ENCODE measurements at regions not wholly inside any gene's neighbourhood (a gene's known extent, or its start where the extent isn't known, plus 50 kb on each side); places are given as distances from the start of the nearest gene placed in this dataset.
"Not testable (repeated sequence)": the region's sequence is repeated elsewhere in the genome, so short reads cannot be mapped to it uniquely, and the experiment has no call there.

GRCh38 chr17:52738791-52739190 lies 580.3 kb upstream of the CA10 start:
- no peak for DNase-seq (ENCODE audit: low spot score)

DNA sequence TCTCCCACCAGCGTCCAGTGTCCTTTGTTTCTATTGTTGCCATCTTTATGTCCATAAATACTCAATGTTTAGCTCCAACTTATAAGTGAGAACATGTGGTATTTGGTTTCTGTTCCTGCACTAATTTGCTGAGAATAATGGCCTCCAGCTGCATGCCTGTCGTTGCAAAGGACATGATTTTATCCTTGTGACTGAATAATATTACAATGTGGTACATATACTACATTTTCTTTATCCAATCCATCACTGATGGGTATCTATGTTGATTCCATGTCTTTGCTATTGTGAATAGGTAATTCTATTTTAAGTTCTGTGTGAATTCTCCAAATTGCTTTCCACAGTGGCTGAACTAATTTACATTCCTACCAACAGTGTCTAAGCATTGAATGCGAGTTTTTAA lies 578.6 kb upstream of the CA10 start:
- no peak for DNase-seq (ENCODE audit: low spot score)

DNA sequence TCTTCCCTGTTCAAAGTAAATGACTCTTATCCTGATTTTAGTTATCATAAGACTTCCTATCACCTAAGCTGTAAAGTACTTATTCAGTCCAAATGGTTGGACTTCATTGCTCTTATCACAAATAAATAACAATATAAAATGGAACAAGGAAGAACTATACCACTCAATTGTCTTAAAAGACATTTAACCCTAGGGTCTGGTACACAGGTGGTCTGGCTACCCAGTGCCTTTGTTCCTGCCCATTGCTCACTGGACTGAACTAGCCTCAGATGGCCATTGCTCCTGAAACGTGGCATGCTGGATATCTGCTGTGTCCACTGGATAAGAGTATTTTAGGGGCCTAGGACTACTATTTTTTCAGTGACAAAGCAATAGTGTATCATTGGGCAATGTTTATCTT lies 574.3 kb upstream of the CA10 start:
- no peak for DNase-seq (ENCODE audit: low spot score)

DNA sequence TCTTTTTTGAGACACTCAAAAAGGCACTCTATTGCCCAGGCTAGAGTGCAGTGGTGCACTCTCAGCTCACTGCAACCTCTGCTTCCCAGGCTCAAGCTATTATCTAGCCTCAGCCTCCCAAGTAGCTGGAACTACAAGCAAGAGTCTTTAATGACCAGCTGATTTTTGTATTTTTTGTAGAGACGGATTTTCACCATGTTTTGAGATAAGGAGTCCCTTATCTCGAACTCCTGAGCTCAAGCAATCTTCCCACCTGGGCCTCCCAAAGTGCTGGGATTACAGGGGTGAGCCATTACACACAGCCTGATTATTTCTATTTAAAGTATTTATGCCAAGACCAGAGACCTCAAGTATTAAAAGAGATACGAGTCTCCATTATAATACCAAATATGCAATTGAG lies 566.1 kb upstream of the CA10 start:
- DNase-seq (ENCODE audit: low spot score) = no peak

DNA sequence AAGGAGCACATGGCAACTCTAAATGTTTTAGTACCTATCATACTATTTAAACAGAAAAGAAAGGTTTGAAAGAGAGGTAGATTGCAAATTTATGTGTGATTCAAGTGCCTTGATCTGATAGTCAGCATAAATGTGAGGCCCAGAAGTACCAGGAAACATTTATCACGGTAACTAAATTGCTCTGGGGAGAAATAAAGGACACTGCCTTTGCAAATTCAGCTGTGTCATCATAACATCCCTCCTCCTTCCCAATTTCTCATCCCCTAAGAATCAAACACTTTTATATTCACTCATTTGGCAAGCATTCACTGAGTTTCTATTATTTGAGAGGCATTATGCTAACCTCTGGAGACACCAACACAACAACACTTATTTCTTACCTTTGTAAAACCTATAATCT lies 563.4 kb upstream of the CA10 start:
- no peak for DNase-seq (ENCODE audit: low spot score)

DNA sequence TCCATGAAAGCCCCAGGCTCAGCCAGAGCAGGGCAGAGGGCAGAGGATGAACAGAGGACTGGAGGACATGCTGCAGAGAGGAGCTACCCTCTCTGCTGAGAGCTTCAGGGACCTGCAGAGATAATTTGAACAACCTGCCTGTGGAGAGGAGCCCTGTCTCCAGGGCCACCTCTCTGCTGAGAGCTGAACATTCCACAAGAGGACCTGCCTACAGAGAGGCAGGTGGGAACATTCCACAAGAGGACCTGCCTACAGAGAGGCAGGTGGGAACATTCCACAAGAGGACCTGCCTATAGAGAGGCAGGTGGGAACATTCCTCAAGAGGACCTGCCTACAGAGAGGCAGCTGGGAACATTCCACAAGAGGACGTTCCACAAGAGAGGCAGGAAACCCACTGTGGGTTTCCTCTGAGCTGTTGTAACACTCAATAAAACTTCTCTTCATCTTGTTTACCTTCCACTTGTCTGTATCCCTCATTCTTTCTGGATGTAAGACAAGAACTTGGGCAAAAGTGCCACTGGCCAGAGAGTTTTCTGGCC lies 551.9 kb upstream of the CA10 start:
- DNase-seq (ENCODE audit: low spot score) = no peak

GRCh38 chr17:52709724-52710123 lies 551.2 kb upstream of the CA10 start:
- no peak for DNase-seq (ENCODE audit: low spot score)

DNA sequence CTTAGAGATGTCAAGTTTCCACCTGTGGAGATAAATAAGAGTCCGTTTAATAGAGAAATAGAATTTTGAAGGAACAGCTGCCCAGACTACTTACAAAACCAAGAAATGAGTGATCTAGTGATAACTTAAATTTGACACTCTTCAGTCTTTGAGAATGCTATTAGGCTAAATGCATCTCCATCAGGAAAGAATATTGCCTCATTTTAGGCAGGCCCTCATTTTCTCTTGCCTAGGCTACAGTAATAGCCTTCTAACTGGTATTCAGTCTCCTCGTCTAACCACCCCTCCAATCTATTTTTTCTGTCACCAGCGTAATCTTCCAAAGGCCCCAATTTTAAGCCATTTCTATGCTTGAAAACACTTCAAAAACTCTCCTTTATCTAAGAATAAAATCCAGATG lies 537.8 kb upstream of the CA10 start:
- DNase-seq (ENCODE audit: low spot score) = no peak

DNA sequence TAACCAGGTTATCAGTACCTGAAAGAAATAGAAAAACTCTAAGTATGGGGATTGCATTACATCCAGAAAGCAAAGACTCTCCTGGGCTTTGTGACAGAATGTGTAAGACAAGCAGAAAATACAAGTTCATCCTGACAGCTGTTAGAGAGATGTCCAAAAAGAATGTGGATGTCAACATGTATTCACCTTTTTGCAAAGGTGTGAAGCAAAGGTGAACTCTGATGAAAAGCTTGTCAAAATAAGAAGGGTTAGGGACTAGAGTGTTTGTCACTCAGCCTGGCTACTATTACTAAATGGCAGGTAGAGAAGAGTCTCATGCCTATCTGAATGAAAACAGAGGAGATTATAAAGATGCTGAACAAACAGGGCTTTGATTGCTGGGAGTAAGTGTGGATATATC lies 527.6 kb upstream of the CA10 start:
- DNase-seq (ENCODE audit: low spot score) = no peak

GRCh38 chr17:52681480-52681879 lies 523.0 kb upstream of the CA10 start:
- DNase-seq (ENCODE audit: low spot score) = no peak

DNA sequence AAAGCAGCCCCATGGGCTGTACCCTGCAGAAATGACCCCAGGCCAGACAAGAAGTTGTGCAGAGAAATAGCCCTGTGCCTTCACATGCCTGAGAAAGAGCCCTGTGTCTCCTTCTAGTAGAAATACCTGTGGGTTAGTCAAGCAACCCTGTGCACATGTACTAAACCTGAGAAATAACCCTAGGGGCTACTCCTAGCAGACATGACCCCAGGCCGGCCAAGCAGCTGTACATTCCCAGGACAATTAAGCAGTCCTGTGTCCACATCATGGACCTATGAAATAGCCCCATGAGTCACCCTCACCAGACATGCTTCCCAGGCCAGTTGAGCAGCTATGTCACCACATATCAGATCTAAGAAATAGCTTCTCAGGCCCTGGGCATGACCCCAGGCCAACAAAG lies 519.7 kb upstream of the CA10 start:
- DNase-seq (ENCODE audit: low spot score) = no peak

- no peak for DNase-seq (ENCODE audit: low spot score)
Measured at GRCh38 chr17:52674686-52675085, 516.2 kb upstream of the CA10 start.

DNA sequence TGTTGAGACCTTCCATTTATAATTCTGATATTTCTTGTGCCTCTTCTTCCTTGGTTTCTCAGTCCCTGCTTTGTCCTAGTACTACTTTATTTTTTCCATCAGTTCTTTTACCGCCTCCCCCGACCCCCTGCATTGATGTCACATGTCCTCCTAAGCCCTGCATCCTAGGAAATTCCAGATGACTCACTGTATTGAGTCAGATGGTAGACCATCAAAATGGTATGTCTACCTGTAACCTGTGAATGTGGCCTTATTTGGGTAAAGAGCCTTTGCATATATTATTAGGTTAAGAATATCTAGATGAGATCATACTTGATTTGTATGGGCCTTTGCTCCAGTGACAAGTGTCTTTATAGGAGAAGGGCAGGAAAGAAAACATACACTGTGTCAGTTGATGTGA lies 515.3 kb upstream of the CA10 start:
- no peak for DNase-seq (ENCODE audit: low spot score)

GRCh38 chr17:52666264-52666663 lies 507.8 kb upstream of the CA10 start:
- DNase-seq (ENCODE audit: low spot score) = no peak

DNA sequence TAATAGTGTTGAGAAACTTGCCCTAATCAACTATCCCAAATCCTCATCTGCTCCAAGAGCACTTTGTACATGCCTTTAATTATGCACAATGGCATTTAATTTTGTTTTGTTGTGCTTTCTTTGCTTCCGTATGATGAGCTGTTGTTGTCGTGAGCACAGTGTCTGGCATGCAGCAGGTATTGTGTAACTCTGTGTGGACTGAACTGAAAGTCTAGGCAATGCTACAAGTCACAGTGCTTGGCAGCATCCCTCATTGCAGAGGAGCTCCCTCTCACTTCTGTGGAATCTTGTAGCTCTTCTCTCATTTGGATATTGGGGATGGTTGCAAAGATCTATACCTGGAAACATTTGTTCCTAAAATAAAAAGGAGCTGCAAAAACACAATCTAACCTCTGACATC lies 502.2 kb upstream of the CA10 start:
- DNase-seq (ENCODE audit: low spot score) = no peak

GRCh38 chr17:52653014-52653413 lies 494.5 kb upstream of the CA10 start:
- DNase-seq (ENCODE audit: low spot score) = no peak

- DNase-seq (ENCODE audit: low spot score) = no peak
Measured at GRCh38 chr17:52648995-52649394, 490.5 kb upstream of the CA10 start.

DNA sequence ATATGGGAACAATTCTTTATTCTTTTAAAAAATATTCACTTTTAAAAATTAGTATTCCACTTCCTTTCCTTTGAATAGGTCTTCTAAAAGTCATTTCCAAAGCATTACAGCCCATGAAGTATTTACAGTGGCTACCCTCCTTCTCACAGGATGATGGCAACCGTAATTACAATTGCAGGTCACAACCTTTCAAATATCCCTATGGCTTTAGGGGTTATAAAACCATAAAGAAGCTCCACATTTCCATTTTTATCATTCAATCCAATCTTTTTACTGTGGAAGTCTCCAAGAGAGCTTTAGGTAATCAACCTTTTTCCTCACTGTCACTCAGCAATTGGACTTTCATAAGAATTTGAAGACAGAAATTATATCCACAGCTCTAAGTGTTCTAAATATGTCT lies 488.9 kb upstream of the CA10 start:
- DNase-seq (ENCODE audit: low spot score) = no peak

GRCh38 chr17:52636443-52636842 lies 477.9 kb upstream of the CA10 start:
- DNase-seq (ENCODE audit: low spot score) = no peak

DNA sequence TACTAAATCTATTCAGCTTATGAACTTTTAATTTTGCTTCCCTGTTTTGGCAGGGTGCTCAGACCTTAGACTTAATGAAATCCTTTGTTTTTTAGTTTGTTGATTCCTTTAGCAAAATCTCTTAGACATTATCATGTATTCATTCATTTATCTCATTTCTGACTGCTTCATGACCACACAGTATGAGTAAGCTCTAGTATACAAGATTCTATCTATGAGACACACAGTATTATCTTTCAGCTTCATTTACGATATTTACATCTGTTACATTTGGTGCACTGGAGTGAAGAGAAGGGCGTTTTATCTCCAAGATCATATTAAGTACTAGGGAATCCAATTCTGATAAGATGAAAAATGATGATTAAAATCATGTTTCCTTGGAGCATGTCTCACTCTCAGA lies 448.1 kb upstream of the CA10 start:
- no peak for DNase-seq (ENCODE audit: low spot score)

- DNase-seq (ENCODE audit: low spot score) = no peak
Measured at GRCh38 chr17:52606098-52606497, 447.6 kb upstream of the CA10 start.

DNA sequence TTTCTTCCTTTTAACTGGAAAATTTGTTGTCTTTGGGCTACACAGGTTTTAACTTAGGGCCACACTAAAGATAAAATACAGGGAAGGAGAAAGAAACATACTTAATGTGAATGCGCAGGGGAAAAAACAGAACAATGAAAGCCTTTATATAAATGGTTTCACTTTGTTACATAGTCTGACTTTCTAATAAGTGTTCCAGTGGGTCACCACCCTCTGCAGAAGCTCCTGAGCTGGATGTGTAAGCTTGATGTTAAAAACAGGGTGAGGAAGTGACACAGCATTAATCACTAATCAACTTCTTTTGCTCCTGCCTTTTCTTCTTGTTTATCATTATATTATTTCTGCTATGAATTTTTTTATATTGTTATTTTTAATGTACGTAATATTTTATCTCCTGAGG lies 445.6 kb upstream of the CA10 start:
- no peak for DNase-seq (ENCODE audit: low spot score)

DNA sequence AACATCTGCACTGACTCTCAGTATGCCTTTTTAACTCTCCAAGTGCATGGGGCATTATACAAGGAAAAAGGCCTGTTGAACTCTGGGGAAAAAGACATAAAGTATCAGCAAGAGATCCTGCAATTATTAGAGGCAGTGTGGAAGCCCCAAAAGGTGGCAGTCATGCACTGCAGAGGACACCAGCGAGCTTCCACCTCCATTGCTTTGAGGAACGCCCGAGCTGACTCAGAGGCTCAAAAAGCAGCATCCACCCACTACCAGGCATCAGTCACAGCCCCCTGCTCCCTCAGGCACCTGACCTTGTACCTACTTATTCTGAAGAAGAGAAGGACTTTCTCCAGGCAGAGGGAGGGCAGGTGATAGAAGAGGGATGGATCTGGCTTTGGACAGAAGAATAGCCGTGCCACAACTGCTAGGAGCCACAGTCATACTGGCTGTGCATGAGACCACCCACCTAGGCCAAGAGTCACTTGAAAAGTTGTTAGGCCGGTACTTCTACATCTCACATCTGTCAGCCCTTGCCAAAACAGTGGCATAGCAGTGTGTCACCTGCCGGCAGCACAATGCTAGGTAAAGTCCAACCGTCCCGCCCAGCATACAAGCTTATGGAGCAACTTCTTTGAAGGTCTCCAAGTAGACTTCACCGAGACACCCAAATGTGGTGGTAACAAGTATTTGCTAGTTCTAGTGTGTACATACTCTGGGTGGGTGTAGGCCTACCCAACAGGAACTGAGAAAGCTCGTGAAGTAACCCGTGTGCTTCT lies 439.1 kb upstream of the CA10 start:
- DNase-seq (ENCODE audit: low spot score) = not testable (repeated sequence)

DNA sequence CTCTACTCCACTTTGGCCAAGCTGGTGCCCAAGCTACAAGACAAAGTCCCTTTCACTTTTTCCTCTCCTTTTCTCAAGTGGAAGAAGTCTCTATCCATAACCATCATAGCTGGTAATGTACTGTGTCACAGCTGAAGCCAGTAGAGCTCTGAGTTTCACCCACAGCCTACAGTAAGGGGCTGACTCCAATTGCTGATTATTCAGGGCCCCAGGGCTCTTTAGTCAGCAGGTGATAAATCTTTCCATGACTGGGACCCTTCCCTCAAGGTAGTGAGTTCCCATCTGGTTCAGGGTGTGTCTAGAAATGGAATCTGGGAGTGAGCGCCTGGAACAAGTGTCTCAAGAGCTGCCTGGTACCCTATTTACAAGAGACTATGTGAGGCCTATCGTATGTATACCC lies 436.0 kb upstream of the CA10 start:
- no peak for DNase-seq (ENCODE audit: low spot score)

All from iPS-NIHi11 (cell line).